ENCODE measurements at regions not wholly inside any gene's neighbourhood (a gene's known extent, or its start where the extent isn't known, plus 50 kb on each side); places are given as distances from the start of the nearest gene placed in this dataset.

DNA sequence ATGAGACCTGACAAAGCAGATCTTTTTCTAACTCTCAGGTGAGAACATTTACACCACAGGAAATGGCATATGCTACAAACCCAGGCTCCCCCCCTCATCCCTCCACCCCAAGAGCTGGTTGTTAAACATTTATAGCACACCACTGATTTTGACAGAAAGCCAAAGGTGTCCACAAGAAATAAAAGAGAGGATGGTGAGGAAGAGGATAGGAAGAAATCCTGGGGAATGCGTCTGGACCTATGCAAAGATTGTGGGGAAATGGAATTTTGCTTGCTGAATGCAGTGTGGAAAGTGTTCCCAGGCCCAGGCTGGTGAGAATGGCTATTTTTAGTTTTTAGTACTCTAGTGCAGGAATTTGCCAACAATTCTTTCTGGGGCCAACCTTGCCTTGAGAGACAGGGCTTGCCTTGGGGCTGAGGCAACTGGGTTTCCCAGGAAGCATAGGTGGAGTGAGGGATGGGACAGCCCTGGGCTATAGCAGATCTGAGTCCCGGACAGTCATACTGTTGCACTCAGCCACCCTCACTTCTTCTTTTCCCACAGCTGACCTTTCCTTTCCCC is 163.9 kb downstream of the ADAMTS15 start:
- peak; percentile 40 for ATAC-seq

GRCh38 chr11:130613396-130613795 is 165.0 kb downstream of the ADAMTS15 start:
- DNase-seq, result no peak

More for the DNA sequence above, 163.9 kb downstream of the ADAMTS15 start:
- H3K27ac ChIP-seq, result no peak overlapping the region
- no peaks in the 10 kb centered on the region for H3K4me1 ChIP-seq
- TF ChIP-seq, protein P1, sequence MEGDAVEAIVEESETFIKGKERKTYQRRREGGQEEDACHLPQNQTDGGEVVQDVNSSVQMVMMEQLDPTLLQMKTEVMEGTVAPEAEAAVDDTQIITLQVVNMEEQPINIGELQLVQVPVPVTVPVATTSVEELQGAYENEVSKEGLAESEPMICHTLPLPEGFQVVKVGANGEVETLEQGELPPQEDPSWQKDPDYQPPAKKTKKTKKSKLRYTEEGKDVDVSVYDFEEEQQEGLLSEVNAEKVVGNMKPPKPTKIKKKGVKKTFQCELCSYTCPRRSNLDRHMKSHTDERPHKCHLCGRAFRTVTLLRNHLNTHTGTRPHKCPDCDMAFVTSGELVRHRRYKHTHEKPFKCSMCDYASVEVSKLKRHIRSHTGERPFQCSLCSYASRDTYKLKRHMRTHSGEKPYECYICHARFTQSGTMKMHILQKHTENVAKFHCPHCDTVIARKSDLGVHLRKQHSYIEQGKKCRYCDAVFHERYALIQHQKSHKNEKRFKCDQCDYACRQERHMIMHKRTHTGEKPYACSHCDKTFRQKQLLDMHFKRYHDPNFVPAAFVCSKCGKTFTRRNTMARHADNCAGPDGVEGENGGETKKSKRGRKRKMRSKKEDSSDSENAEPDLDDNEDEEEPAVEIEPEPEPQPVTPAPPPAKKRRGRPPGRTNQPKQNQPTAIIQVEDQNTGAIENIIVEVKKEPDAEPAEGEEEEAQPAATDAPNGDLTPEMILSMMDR (IDR thresholded peaks at IDR 0.05), result no peak
- intact Hi-C loops (cut with DNase I), result no loop called here
- no peaks in the 10 kb centered on the region for H3K27me3 ChIP-seq
- H3K4me3 ChIP-seq, result no peak overlapping the region
- no peak for DNase-seq
- H3K9me3 ChIP-seq, result no peaks in the 10 kb centered on the region
- H3K36me3 ChIP-seq, result no peaks in the 10 kb centered on the region

DNA sequence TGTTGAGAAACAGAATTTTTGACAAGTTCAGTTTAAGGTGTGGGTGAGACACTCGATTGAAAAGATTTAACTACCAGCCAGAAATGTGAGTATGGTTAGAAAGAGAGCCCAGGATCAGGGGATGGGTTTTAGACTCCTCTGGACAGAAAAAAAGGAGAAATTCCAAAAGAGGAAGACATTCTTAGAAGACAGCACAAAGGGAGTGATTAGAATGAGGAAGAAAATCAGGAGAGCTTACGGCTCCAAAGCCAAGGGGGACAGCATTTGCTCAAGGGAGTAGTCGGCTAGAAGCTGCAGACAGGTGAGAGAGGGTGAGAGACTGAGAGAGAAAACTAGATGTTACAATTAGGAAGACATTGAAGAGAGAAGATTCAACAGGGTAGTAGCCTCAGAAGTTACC is 166.1 kb downstream of the ADAMTS15 start:
- Histone ChIP-seq H3K4me1 (no peaks in the 10 kb centered on the region), H3K36me3 (no peaks in the 10 kb centered on the region), H3K27ac (no peak overlapping the region), H3K27me3 (no peaks in the 10 kb centered on the region), H3K4me3 (no peak overlapping the region), H3K9me3 (no peaks in the 10 kb centered on the region)
- no peak for ATAC-seq
- intact Hi-C loops (cut with DNase I), result no loop called here
- DNase-seq, result no peak
- TF ChIP-seq, protein P1 (IDR thresholded peaks at IDR 0.05), result no peak

More at GRCh38 chr11:130613396-130613795, 165.0 kb downstream of the ADAMTS15 start:
- intact Hi-C loops (cut with DNase I), result no loop called here
- TF ChIP-seq, protein P1 (IDR thresholded peaks at IDR 0.05), result no peak
- no peak overlapping the region for H3K27ac ChIP-seq
- no peaks in the 10 kb centered on the region for H3K36me3 ChIP-seq
- no peaks in the 10 kb centered on the region for H3K27me3 ChIP-seq
- ATAC-seq, result no peak
- no peaks in the 10 kb centered on the region for H3K9me3 ChIP-seq
- H3K4me1 ChIP-seq, result no peaks in the 10 kb centered on the region
- no peak overlapping the region for H3K4me3 ChIP-seq

DNA sequence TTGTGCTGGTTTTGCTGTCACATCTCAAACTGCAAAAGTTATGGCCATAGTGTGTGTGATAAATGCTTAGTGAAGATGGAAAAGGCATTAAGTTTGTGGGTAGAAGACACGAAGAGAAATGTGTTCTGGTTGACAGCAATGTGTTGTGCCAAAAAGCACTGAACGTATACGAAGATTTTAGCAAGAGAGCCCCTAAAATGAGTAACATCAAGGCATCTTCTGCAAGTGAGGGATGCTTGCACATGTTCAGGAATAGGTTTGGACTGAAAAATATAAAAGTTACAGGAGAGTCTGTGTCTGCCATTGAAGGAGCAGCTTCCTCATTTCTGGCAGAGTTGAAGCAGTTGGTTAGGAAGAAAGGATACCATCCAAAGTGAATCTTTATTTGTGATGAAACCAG is 167.1 kb downstream of the ADAMTS15 start:
- Histone ChIP-seq H3K27ac (no peak overlapping the region), H3K9me3 (no peaks in the 10 kb centered on the region), H3K4me3 (no peak overlapping the region), H3K27me3 (no peaks in the 10 kb centered on the region), H3K4me1 (no peaks in the 10 kb centered on the region), H3K36me3 (no peaks in the 10 kb centered on the region)
- ATAC-seq, result no peak
- intact Hi-C loops (cut with DNase I), result no loop called here
- no peak for DNase-seq
- TF ChIP-seq, protein P1 (IDR thresholded peaks at IDR 0.05), result no peak

- H3K9me3 ChIP-seq, result no peaks in the 10 kb centered on the region
- DNase-seq (no peak), ATAC-seq (peak; percentile 46)
- TF ChIP-seq, protein P1 (IDR thresholded peaks at IDR 0.05), result no peak
- intact Hi-C loops (cut with DNase I), result no loop called here
- no peak overlapping the region for H3K4me3 ChIP-seq
- H3K27ac ChIP-seq, result no peak overlapping the region
- no peaks in the 10 kb centered on the region for H3K36me3 ChIP-seq
- no peaks in the 10 kb centered on the region for H3K27me3 ChIP-seq
- H3K4me1 ChIP-seq, result no peaks in the 10 kb centered on the region
These were observed 168.1 kb downstream of the ADAMTS15 start for GRCh38 chr11:130616573-130616972.

GRCh38 chr11:130617001-130617400 is 168.6 kb downstream of the ADAMTS15 start:
- no peaks in the 10 kb centered on the region for H3K36me3 ChIP-seq
- DNase-seq (no peak), ATAC-seq (no peak)
- no peaks in the 10 kb centered on the region for H3K9me3 ChIP-seq
- H3K4me3 ChIP-seq, result no peak overlapping the region
- intact Hi-C loops (cut with DNase I), result no loop called here
- no peaks in the 10 kb centered on the region for H3K27me3 ChIP-seq
- no peak overlapping the region for H3K27ac ChIP-seq
- H3K4me1 ChIP-seq, result no peaks in the 10 kb centered on the region
- TF ChIP-seq, protein P1 (IDR thresholded peaks at IDR 0.05), result no peak
